Activated CD8-positive, alpha-beta T cell treated with anti-CD3 and anti-CD28 coated beads, Interleukin-2, amount 10 ng/mL, durations not matched to agents 7 days and 5 days (primary cell): ENCODE measurements at regions not wholly inside any gene's neighbourhood (a gene's known extent, or its start where the extent isn't known, plus 50 kb on each side); places are given as distances from the start of the nearest gene placed in this dataset.

Experiments used
- ATAC-seq: fragments of 150-1000 bp; cut with Tn5 transposase; one replicate; pipeline ENCODE4 v1.10.0; 2021; ENCODE audit warnings: moderate library complexity
- CTCF ChIA-PET: fragments of 350-600 bp; sonication (Branson Sonifier 250); formaldehyde crosslinking; loops from one replicate; lab custom pipeline; 2021; ENCODE audit warnings: antibody characterized with exemption; lab: Charles Lee
- POLR2A ChIA-PET: fragments of 350-600 bp; sonication (Branson Sonifier 250); formaldehyde crosslinking; loops from one replicate; lab custom pipeline; 2021; ENCODE audit warnings: antibody characterized with exemption; lab: Charles Lee
- DNase-seq: peaks from one replicate; pipeline ENCODE4 v3.0.0-alpha.2; 2020
- H3K27ac Mint-ChIP-seq: one replicate; pipeline ENCODE4 v1.8.0; 2021; ENCODE audit warnings: mild to moderate bottlenecking, mixed read lengths
- H3K27me3 Mint-ChIP-seq: one replicate; pipeline ENCODE4 v1.8.0; 2021; ENCODE audit warnings: low read depth, mixed read lengths
- H3K36me3 Mint-ChIP-seq: one replicate; pipeline ENCODE4 v1.8.0; 2021; ENCODE audit warnings: low read depth, mixed read lengths
- H3K4me1 Mint-ChIP-seq: one replicate; pipeline ENCODE4 v1.8.0; 2021; ENCODE audit warnings: low read depth, mixed read lengths
- H3K4me3 Mint-ChIP-seq: one replicate; pipeline ENCODE4 v1.8.0; 2021; ENCODE audit warnings: mild to moderate bottlenecking, mixed read lengths
- H3K9me3 Mint-ChIP-seq: one replicate; pipeline ENCODE4 v1.8.0; 2022; ENCODE audit warnings: mixed read lengths; ENCODE audit not compliant: insufficient read depth

- Mint-ChIP-seq H3K27me3 (peaks cover 3% of the 10 kb centered on the region), H3K4me1 (no peaks in the 10 kb centered on the region), H3K27ac (no peak overlapping the region), H3K4me3 (no peak overlapping the region), H3K9me3 (no peaks in the 10 kb centered on the region), H3K36me3 (no peaks in the 10 kb centered on the region)
- POLR2A ChIA-PET = no interaction called here
- DNase-seq (no peak), ATAC-seq (no peak)
- CTCF ChIA-PET = interaction anchor here (1.4 kb wide), 1 partner anchor 128 kb away, joined by 3 read pairs; no protein-coding TSS in a partner anchor
Observed at GRCh38 chrX:66328950-66329596, 165.0 kb downstream of the HEPH start.

- Mint-ChIP-seq H3K27me3 (no peaks in the 10 kb centered on the region), H3K9me3 (no peaks in the 10 kb centered on the region), H3K4me3 (no peak overlapping the region), H3K27ac (no peak overlapping the region), H3K4me1 (no peaks in the 10 kb centered on the region), H3K36me3 (no peaks in the 10 kb centered on the region)
- DNase-seq (no peak), ATAC-seq (no peak)
- CTCF ChIA-PET = no interaction called here
- POLR2A ChIA-PET = no interaction called here
Observed at GRCh38 chrX:66360894-66361293, 196.8 kb downstream of the HEPH start.

DNA sequence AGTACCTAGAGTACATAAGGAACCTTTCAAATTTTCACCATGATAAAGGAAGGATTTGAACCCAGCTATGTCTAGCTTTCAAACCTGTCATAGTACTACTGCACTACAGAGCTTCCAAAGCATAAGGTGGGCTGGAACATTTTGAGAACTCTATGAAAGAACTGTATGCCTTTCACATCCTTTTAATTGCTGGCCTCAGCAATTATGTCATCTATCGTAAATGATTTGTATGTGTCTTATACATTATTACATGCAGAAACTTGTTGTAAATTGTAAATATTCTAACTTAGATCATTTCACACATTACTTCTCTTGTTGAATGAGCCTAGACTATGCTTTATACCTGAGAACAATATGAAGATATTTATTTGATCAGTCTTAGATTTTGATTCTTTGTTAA, 220.7 kb downstream of the HEPH start:
- Mint-ChIP-seq H3K4me3 (no peak overlapping the region), H3K27ac (no peak overlapping the region), H3K27me3 (no peaks in the 10 kb centered on the region), H3K9me3 (no peaks in the 10 kb centered on the region), H3K4me1 (no peaks in the 10 kb centered on the region), H3K36me3 (no peaks in the 10 kb centered on the region)
- POLR2A ChIA-PET = no interaction called here
- DNase-seq = no peak
- CTCF ChIA-PET = no interaction called here
- ATAC-seq = no peak

DNA sequence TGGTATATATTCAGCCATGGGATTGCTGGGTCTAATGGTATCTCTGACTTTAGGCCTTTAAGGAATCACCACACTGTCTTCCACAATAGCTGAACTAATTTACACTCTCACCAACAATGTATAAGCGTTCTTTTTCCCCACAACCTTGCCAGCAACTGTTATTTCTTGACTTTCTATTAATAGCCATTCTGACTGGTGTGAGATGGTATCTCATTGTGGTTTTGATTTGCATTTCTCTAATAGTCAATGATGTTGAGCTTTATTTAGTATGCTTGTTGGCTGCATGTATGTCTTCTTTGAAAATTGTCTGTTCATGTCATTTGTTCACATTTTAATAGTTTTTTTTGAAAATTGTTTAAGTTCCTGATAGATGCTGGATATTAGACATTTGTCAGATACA, 235.2 kb downstream of the HEPH start:
- CTCF ChIA-PET = no interaction called here
- Mint-ChIP-seq H3K36me3 (no peaks in the 10 kb centered on the region), H3K4me1 (no peaks in the 10 kb centered on the region)

DNA sequence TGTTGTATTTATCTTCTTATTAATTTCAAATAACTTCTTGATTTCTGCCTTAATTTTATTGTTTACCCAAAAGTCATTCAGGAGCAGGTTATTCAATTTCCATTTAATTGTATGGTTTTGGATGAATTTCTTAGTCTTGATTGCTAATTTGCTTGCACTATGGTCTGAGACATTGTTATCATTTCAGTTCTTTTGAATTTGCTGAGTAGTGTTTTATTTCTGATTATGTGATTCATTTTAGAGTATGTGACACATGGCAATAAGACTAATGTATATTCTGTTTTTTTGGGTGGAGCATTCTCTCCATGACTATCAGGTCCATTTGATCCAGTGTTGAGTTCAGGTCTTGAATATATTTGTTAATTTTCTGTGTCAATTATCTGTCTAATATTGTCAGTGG, 236.7 kb downstream of the EDA2R start:
- DNase-seq (no peak), ATAC-seq (no peak)
- Mint-ChIP-seq H3K27me3 (no peaks in the 10 kb centered on the region), H3K4me1 (no peaks in the 10 kb centered on the region), H3K4me3 (no peak overlapping the region), H3K27ac (no peak overlapping the region), H3K9me3 (no peaks in the 10 kb centered on the region), H3K36me3 (no peaks in the 10 kb centered on the region)
- ChIA-PET POLR2A (no interaction called here), CTCF (no interaction called here)

More for the DNA sequence above, 235.2 kb downstream of the HEPH start:
- POLR2A ChIA-PET = no interaction called here
- Mint-ChIP-seq H3K27me3 (no peaks in the 10 kb centered on the region), H3K9me3 (no peaks in the 10 kb centered on the region), H3K4me3 (no peak overlapping the region), H3K27ac (no peak overlapping the region)
- no peak for ATAC-seq
- DNase-seq = no peak

DNA sequence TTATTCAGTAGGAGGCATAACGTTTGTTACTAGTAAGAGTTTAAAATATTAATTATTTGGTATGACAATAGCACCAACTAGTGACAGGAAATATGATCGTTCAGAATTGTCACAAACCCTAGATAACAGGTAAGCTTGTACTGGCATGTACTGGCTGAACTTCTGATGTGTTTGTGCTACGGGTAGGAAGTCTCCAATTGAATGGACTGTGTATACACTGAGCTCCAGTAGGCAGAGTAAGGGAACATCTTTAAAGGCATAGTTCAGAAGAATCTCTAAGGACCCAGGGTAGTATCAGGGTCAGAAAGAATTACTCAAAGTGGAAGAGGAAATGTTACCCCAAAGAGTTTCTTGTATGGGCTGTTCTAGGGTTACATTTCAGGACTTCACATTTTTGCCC, 230.4 kb downstream of the EDA2R start:
- Mint-ChIP-seq H3K9me3 (no peaks in the 10 kb centered on the region), H3K27ac (peak overlapping the region; percentile 6), H3K27me3 (peaks cover 2% of the 10 kb centered on the region), H3K4me1 (no peaks in the 10 kb centered on the region), H3K4me3 (no peak overlapping the region), H3K36me3 (no peaks in the 10 kb centered on the region)
- ChIA-PET POLR2A (no interaction called here), CTCF (no interaction called here)
- DNase-seq (no peak), ATAC-seq (no peak)

DNA sequence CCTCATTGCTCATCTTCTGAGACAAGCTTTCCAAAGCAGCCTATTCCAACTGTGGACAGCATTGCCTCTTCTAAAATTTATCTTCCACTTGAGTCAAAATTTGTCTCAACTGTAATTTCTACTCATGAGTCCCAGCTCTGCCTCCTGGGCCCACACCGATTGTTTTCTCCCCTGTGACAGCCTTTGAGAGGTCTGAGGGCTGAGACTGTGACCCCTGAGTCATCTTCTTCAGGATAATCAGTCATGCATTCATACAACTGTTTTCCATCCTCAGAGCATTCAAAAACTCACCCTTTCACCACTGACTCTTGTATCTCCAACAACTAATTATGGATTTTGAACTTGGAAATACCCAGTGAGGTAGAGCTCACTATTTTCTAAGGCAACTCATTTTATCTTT, 228.1 kb downstream of the EDA2R start:
- DNase-seq (no peak), ATAC-seq (no peak)
- Mint-ChIP-seq H3K27me3 (peaks cover 2% of the 10 kb centered on the region), H3K4me3 (no peak overlapping the region), H3K36me3 (no peaks in the 10 kb centered on the region), H3K4me1 (no peaks in the 10 kb centered on the region), H3K9me3 (no peaks in the 10 kb centered on the region), H3K27ac (no peak overlapping the region)
- ChIA-PET POLR2A (no interaction called here), CTCF (no interaction called here)
